Omental fat pad (tissue), 3 donors: ENCODE measurements at regions not wholly inside any gene's neighbourhood (a gene's known extent, or its start where the extent isn't known, plus 50 kb on each side); places are given as distances from the start of the nearest gene placed in this dataset.
"Not testable (repeated sequence)": the region's sequence is repeated elsewhere in the genome, so short reads cannot be mapped to it uniquely, and the experiment has no call there.

Experiments
- ATAC-seq: fragments of 150-250 bp; one replicate; pipeline ENCODE4 v1.9.1; 2016; ENCODE audit warnings: mild to moderate bottlenecking, moderate library complexity; ENCODE audit not compliant: low FRiP score
- DNase-seq: peaks from one replicate; pipeline ENCODE4 v3.0.0-alpha.2; 2019; ENCODE audit warnings: low spot score
- CTCF ChIP-seq, 3 donors: fragments of 450-650 bp; IDR thresholded peaks; one replicate each; pipeline ENCODE4 v1.5.1; 2016 to 2017; ENCODE audit warnings: antibody characterized with exemption in 3 of 3, mild to moderate bottlenecking in 3 of 3, moderate library complexity in 2 of 3

DNA sequence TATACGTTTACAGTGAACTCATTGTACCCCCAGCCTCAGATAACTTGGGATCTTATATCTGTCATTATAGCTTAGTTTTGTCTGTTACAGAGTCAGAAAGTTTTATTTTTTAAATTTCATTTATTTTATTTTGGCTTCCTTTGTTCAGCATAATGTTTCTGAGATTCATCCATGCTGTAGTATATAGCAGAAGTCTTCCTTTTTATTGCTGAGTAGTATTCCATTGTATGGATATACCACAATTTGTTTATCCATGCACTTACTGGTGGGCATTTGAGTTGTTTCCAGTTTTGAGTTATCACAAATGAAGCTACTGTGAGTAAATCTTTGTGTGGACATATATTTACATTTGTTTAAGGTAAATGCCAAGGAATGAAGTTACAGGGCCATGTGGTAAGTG is 122.3 kb downstream of the ADCYAP1 start:
- DNase-seq, result no peak
- TF ChIP-seq CTCF (IDR thresholded peaks at IDR 0.05), result no peak
- ATAC-seq, result no peak

DNA sequence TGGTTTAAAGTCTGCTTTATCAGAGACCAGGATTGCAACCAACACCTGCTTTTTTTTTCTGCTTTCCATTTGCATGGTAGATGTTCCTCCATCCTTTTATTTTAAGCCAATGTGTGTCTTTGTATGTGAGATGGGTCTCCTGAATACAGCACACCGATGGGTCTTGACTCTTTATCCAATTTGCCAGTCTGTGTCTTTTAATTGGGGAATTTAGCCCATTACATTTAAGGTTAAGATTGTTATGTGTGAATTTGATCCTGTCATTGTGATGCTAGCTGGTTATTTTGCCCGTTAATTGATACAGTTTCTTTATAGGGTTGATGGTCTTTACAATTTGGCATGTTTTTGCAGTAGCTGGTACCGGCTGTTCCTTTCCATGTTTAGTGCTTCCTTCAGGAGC is 128.4 kb downstream of the ADCYAP1 start:
- ATAC-seq, DNase-seq: not testable (repeated sequence)

- TF ChIP-seq CTCF (IDR thresholded peaks at IDR 0.05), result no peak
- ATAC-seq (no peak), DNase-seq (no peak)
Observed at GRCh38 chr18:1034971-1035370, 130.3 kb downstream of the ADCYAP1 start.

- ATAC-seq, result no peak
- TF ChIP-seq CTCF (IDR thresholded peaks at IDR 0.05), result no peak
Observed at GRCh38 chr18:1036926-1037325, 132.3 kb downstream of the ADCYAP1 start.

GRCh38 chr18:1037776-1038175 is 133.1 kb downstream of the ADCYAP1 start:
- ATAC-seq (no peak), DNase-seq (no peak)
- TF ChIP-seq CTCF (IDR thresholded peaks at IDR 0.05), result no peak

More at GRCh38 chr18:1036926-1037325, 132.3 kb downstream of the ADCYAP1 start:
- DNase-seq, result no peak

DNA sequence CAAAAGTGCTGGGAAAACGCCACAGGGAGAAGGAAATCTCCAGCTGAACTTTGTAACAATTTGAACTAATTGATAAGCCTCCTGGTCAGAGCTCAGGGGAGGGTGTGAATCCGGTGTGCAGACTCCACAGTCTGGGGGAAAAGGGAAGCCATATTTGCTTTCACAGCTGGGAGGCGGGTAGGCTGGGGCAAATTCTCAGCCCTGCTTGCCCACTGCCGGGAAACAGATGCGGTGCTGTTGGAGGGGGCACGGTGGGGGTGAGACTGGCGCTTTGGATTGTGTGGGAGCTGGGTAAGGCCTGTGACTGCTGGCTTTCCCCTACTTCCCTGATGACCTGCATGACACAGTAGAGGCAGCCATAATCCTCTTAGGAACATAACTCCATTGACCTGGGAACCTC is 134.8 kb downstream of the ADCYAP1 start:
- DNase-seq (no peak), ATAC-seq (no peak)
- no peak for TF ChIP-seq CTCF (IDR thresholded peaks at IDR 0.05)

DNA sequence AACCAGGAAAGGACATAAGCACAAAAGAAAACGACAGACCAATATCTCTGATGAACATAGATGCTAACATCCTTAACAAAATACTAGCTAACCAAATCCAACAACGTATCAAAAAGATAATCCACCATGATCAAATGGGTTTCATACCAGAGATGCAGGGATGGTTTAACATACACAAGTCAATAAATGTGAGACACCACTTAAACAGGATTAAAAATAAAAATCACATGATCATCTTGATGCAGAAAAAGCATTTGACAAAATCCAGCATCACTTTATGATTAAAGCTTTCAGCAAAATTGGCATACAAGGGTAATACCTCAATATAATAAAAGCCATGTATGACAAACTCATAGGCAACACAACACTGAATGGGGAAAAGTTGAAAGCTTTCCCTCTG is 138.4 kb downstream of the ADCYAP1 start:
- ATAC-seq, DNase-seq: not testable (repeated sequence)

- ATAC-seq (no peak), DNase-seq (no peak)
- no peak for TF ChIP-seq CTCF (IDR thresholded peaks at IDR 0.05)
Observed at GRCh38 chr18:1045658-1046057, 141.0 kb downstream of the ADCYAP1 start.
